K562 (cell line): ENCODE measurements at regions not wholly inside any gene's neighbourhood (a gene's known extent, or its start where the extent isn't known, plus 50 kb on each side); places are given as distances from the start of the nearest gene placed in this dataset.

Experiments
- BRD9 ChIP-seq: fragments of 450-650 bp; IDR thresholded peaks from 2 replicates; pipeline ENCODE4 v1.6.1; 2018; ENCODE audit warnings: low read depth; ENCODE audit not compliant: partially characterized antibody
- BRF2 ChIP-seq: IDR thresholded peaks from 3 replicates; pipeline ENCODE4 v1.6.1; 2011; ENCODE audit warnings: borderline replicate concordance, mild to moderate bottlenecking; ENCODE audit not compliant: insufficient read length, insufficient read depth
- CBX2 ChIP-seq: fragments of 200-600 bp; sonication (generic); IDR thresholded peaks from one replicate; pipeline ENCODE4 v1.6.1; 2012; ENCODE audit warnings: mild to moderate bottlenecking, low read length, inconsistent platforms; ENCODE audit not compliant: insufficient read depth, poor library complexity, severe bottlenecking
- DPF2 ChIP-seq: fragments of 450-650 bp; IDR thresholded peaks from 2 replicates; pipeline ENCODE4 v1.6.1; 2016
- E4F1 ChIP-seq: fragments of 250-450 bp; sonication (Bioruptor Pico); IDR thresholded peaks from 2 replicates; pipeline ENCODE4 v1.5.0; 2021; ENCODE audit warnings: mild to moderate bottlenecking, borderline replicate concordance
- GTF2E2 ChIP-seq: fragments of 200-800 bp; sonication (Bioruptor generic); IDR thresholded peaks from 2 replicates; pipeline ENCODE4 v1.6.1; 2016; ENCODE audit warnings: missing genetic modification characterization, missing compliant biosample characterization
- MAX ChIP-seq: sonication (generic); formaldehyde crosslinking; IDR thresholded peaks from 2 replicates; pipeline ENCODE4 v1.9.0; 2022; ENCODE audit warnings: mild to moderate bottlenecking, missing genetic modification reagents
- MCM2 ChIP-seq: fragments of 450-650 bp; IDR thresholded peaks from 2 replicates; pipeline ENCODE4 v1.6.1; 2017; ENCODE audit warnings: low read depth, mild to moderate bottlenecking
- NFRKB ChIP-seq: fragments of 450-650 bp; IDR thresholded peaks from 2 replicates; pipeline ENCODE4 v1.6.1; 2016; ENCODE audit warnings: low read depth
- POLR3A ChIP-seq: IDR thresholded peaks from 2 replicates; pipeline ENCODE4 v1.6.1; 2011; ENCODE audit warnings: borderline replicate concordance, mild to moderate bottlenecking, moderate library complexity; ENCODE audit not compliant: insufficient read length, insufficient read depth; ENCODE audit errors: extremely low read depth
- PREB ChIP-seq: sonication (generic); formaldehyde crosslinking; IDR thresholded peaks from 2 replicates; pipeline ENCODE4 v1.8.1; 2023; ENCODE audit warnings: mild to moderate bottlenecking, missing genetic modification reagents
- RBFOX2 ChIP-seq: fragments of 200-400 bp; formaldehyde crosslinking; IDR thresholded peaks from 2 replicates; pipeline ENCODE4 v1.6.1; 2017; ENCODE audit warnings: low read depth, mild to moderate bottlenecking, low read length, moderate library complexity
- RBM39 ChIP-seq: fragments of 200-400 bp; formaldehyde crosslinking; optimal IDR thresholded peaks from 2 replicates; pipeline ENCODE3; 2018; ENCODE audit warnings: low read depth, low read length
- RHOXF2B ChIP-seq: fragments of 250-450 bp; sonication (Bioruptor Pico); conservative IDR thresholded peaks from 2 replicates; pipeline ENCODE4 v1.5.1; 2021
- TARDBP ChIP-seq: fragments of 450-650 bp; IDR thresholded peaks from 2 replicates; pipeline ENCODE4 v1.6.1; 2016
- TFAM ChIP-seq: fragments of 250-450 bp; sonication (Bioruptor Pico); conservative IDR thresholded peaks from 2 replicates; pipeline ENCODE4 v1.5.0; 2021; ENCODE audit warnings: mild to moderate bottlenecking, moderate library complexity
- U2AF2 ChIP-seq: fragments of 200-400 bp; formaldehyde crosslinking; optimal IDR thresholded peaks from 2 replicates; pipeline ENCODE3; 2017; ENCODE audit warnings: low read depth, mild to moderate bottlenecking, low read length
- ZNF133 ChIP-seq: fragments of 250-450 bp; sonication (Bioruptor Pico); IDR thresholded peaks from 2 replicates; pipeline ENCODE4 v1.4.0; 2020; ENCODE audit warnings: mild to moderate bottlenecking
- ZNF232 ChIP-seq: sonication (generic); formaldehyde crosslinking; IDR thresholded peaks from 2 replicates; pipeline ENCODE4 v1.8.0; 2022; ENCODE audit warnings: mild to moderate bottlenecking, missing genetic modification reagents
- ZNF778 ChIP-seq: fragments of 450-650 bp; formaldehyde crosslinking; IDR thresholded peaks from 2 replicates; pipeline ENCODE4 v1.4.0; 2020; ENCODE audit warnings: mild to moderate bottlenecking, moderate library complexity
- TF ChIP-seq, protein P1 (sequence below): fragments of 450-650 bp; IDR thresholded peaks from 2 replicates; pipeline ENCODE4 v1.6.1; 2017; ENCODE audit warnings: mild to moderate bottlenecking, moderate library complexity

DNA sequence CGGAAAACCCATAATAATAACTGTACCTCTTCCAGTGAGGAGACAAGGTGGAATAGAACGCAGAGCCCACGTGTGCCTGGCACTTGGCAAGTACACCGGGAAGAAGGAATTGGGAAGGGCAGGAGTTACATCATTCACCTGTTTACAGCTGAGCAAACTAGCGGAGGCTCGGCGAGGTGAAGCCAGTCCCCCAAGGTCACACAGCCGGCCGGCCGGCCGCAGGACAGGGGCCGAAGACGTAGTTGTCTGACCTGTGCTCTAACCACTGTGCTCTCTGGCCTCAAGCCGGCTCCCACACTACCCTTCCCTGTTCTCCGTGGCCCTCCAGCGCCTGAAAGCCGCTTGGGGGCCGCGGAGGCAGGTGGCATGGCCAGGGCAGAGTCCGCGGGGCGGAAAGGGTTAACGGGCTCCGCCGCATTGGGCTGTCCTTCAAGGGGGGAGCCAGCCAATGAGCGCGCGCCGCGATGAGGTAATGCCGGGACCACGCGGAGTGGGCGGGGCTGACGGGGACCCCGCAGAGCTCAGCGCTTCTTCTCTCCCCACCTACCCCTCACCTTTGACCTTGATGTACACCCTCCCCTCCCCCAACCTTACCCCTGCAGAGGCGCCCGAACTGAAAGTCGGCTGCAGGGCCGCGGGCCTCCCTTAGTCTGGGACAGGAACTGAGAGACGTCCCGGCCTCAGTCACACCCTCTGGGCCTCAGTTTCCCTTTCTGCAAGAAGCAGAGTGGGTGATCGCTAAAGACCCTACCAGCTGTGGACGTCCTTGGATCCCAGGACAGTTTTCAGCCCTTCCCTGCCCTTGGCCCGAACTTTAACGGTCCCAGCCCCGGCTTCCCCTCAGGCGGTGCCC is 125.1 kb downstream of the C9orf50 start (continued):
- TF ChIP-seq POLR3A (no peak), MCM2 (no peak), RBFOX2 (peak; percentile 58), GTF2E2 (tag) (no peak), DPF2 (0 out of 2 replicates have a peak, but pooled peaks have one; percentile 11), NFRKB (peak; percentile 48; the same call in 1 of the 2 replicates), BRD9 (peak; percentile 65), TARDBP (no peak), E4F1 (CRISPR knock-in tag) (no peak), CBX2 (no peak), BRF2 (no peak), TFAM (CRISPR knock-in tag) (no peak), RHOXF2B (CRISPR knock-in tag) (no peak), ZNF778 (CRISPR knock-in tag) (no peak), U2AF2 (no peak), RBM39 (no peak), ZNF232 (no peak), MAX (CRISPR knock-in tag) (peak; percentile 80), PREB (CRISPR knock-in tag) (no peak), ZNF133 (CRISPR knock-in tag) (no peak)
- TF ChIP-seq, protein P1, sequence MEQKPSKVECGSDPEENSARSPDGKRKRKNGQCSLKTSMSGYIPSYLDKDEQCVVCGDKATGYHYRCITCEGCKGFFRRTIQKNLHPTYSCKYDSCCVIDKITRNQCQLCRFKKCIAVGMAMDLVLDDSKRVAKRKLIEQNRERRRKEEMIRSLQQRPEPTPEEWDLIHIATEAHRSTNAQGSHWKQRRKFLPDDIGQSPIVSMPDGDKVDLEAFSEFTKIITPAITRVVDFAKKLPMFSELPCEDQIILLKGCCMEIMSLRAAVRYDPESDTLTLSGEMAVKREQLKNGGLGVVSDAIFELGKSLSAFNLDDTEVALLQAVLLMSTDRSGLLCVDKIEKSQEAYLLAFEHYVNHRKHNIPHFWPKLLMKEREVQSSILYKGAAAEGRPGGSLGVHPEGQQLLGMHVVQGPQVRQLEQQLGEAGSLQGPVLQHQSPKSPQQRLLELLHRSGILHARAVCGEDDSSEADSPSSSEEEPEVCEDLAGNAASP, result no peak
